ENCODE measurements at regions not wholly inside any gene's neighbourhood (a gene's known extent, or its start where the extent isn't known, plus 50 kb on each side); places are given as distances from the start of the nearest gene placed in this dataset.

DNA sequence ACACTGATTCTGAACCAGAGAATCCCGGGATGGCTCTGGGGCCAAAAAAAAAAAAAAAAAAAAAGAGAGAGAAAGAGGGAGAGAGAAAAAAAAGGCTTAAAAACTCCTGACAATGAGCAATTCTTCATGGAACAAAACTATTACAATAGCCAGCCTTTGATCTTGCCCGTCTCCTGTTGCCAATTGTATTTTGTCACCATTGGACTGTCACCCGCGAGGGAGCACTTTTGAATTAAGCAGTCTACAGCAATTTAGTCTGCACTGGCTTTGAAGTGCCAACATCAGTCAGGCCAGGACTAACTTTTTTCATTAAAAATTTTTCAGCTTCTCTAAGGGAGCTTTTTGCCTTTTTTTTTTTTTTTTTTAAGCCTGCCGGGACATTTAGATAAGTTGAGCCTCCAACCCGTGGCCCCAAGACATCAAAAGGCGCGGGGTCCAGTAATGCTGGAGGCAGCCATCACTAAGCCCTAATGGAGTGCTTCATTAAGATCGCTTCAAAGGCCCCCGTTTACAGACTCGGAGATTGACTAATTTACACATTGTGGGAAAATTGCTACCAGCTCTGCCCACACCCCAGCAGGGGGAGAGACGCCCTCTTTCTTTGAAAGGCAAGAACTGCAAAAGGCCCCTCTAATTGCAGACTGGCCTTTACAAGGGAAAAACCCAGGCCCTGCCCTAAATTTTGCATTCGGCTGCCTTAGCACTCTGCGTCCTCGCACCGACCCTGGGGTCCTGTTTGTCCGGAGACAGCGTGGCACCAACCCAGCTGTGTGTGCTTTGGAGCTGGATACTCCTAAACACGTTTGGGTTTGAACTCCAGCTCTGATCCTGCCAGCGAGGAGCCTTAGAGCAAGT is 98.1 kb upstream of the MSX1 start:
- no peak overlapping the region for H3K27ac Mint-ChIP-seq
- no peak for ATAC-seq
- no peaks in the 10 kb centered on the region for H3K9me3 Mint-ChIP-seq

DNA sequence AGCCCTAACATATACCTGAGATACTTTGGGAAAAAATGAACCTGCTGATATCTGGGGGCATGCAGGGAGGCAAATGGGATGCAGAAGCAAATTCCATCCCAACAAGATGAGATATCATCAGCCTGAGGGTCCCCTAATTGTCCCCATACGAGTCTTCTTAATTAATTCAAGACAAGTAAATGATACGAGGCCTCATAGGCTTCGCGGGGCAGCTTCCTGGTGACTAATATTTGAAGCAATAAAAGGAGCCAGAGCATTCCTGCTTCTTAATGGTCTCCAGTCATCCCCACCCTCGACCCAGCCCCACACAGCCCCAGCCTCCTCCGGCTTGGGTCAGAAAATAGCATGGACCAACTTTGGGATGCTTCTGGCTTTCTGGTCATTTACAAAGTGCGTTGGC is 99.6 kb upstream of the MSX1 start:
- ATAC-seq (no peak), DNase-seq (ENCODE audit: low spot score in 2 of 2) (no peak)
- Mint-ChIP-seq H3K36me3 (no peaks in the 10 kb centered on the region), H3K4me3 (no peak overlapping the region), H3K9me3 (no peaks in the 10 kb centered on the region), H3K27ac (no peak overlapping the region), H3K4me1 (peaks cover 18% of the 10 kb centered on the region)

More for the DNA sequence above, 98.1 kb upstream of the MSX1 start:
- Mint-ChIP-seq H3K4me3 (no peak overlapping the region), H3K4me1 (peaks cover 18% of the 10 kb centered on the region), H3K36me3 (no peaks in the 10 kb centered on the region)
- no peak for DNase-seq (ENCODE audit: low spot score in 2 of 2)

DNA sequence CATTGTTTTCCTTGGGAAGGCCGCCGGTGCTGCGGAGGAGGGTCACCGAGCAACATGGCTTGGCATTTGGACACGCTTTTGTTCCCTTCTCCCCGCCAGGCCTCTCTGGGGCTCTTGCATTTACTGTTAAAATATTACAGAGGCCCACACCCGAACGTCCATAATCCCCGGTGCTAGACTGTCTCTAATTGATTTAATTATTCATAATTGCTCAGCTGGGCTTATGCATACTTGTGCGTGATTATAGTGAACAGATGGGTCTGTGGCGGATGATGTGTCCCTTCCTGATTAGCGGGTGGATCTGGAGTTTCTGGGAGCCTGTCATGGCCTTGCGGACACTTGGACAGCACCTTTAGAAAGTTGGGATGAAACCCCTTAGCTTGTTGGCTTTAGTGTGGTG is 100.2 kb upstream of the MSX1 start:
- Mint-ChIP-seq H3K4me1 (peaks cover 18% of the 10 kb centered on the region), H3K4me3 (no peak overlapping the region), H3K9me3 (no peaks in the 10 kb centered on the region), H3K27ac (no peak overlapping the region), H3K36me3 (no peaks in the 10 kb centered on the region)
- DNase-seq (ENCODE audit: low spot score in 2 of 2) (no peak), ATAC-seq (no peak)

DNA sequence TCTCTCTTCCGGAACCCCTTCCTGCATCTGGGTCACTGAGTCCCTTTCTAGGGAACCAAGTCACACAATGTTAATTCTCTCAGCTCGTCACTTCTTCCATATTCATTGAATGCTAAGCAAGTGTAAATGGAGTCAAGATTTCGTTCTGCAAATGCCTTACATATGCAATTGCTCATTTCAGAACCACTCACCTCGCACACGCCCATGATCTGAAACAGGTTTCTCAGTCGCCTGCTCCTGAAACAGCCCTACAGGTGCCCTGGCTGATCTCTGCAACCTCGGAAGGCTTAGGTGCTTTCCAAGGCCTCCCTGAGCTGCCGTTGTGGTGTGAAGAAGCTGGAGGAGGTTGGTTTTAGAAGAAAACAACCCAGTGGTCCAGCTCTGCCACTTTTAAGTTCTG is 100.8 kb upstream of the MSX1 start:
- Mint-ChIP-seq H3K27ac (no peak overlapping the region), H3K4me1 (peaks cover 13% of the 10 kb centered on the region), H3K4me3 (no peak overlapping the region), H3K9me3 (no peaks in the 10 kb centered on the region), H3K36me3 (no peaks in the 10 kb centered on the region)
- no peak for ATAC-seq
- DNase-seq (ENCODE audit: low spot score in 2 of 2) = no peak

DNA sequence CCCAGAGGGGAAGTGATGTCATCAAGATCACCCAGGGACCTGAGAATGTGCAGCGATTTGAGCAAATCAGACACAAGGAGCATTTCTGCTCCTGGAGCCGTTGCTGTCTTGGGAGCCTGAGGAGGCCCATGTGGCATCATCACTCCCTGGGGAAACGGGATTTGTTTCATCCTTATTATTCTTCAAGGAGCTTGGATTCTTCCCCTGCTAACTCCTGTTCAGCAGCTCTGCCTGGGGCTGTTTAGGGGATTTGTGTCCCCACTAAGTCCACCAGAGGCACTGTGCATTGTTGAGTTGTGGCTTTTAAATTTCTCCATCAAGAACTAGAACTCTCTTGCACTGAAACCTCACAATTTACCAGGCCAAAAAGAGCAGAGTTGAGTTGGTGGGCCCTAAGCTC is 104.2 kb upstream of the MSX1 start:
- H3K4me3 Mint-ChIP-seq = no peak overlapping the region
- H3K4me1 Mint-ChIP-seq = no peaks in the 10 kb centered on the region
- no peaks in the 10 kb centered on the region for H3K9me3 Mint-ChIP-seq
- DNase-seq (ENCODE audit: low spot score in 2 of 2) (no peak), ATAC-seq (no peak)
- no peak overlapping the region for H3K27ac Mint-ChIP-seq
- no peaks in the 10 kb centered on the region for H3K36me3 Mint-ChIP-seq

DNA sequence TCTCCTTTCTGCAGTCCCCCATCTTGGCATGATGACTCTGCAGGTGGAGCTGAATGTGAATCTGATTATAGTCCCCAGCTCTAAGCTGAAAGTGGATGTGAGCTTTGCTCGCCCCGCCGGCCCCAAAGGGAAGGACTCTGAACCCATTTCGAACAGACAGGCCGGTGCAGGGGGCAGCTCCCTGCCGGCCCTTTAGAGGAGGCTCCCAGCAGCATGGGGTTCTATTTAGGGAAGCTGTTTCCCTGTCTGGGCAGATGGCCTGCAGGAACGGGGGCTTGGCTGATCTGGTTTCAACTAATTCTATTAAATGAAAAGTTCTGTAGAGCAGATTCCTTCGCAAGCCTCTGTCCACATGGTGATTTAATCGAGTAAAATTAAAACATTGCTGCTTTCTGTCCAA is 104.8 kb upstream of the MSX1 start:
- H3K36me3 Mint-ChIP-seq = no peaks in the 10 kb centered on the region
- no peaks in the 10 kb centered on the region for H3K4me1 Mint-ChIP-seq
- no peak overlapping the region for H3K27ac Mint-ChIP-seq
- no peak overlapping the region for H3K4me3 Mint-ChIP-seq
- H3K9me3 Mint-ChIP-seq = no peaks in the 10 kb centered on the region
- no peak for ATAC-seq
- DNase-seq (ENCODE audit: low spot score in 2 of 2) = no peak

DNA sequence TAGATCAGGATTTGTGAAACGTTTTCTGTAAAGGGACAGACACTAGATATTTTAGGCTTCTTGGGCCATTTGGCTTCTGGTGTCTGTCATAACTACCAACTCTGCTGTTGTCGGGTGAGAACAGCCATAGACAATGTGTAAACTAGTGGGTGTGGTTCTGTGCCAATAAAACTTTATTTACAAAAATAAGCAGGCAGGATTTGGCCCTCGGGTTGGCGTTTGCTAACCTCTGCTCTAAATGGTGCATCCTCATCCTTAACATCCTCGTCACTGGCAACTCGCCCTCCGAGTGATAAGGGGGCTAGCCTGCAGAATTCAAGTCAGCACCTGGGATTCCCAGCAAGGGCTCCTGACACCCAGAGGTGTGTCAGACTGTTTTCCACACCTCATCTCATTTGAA is 105.8 kb upstream of the MSX1 start:
- no peak for DNase-seq (ENCODE audit: low spot score in 2 of 2)

DNA sequence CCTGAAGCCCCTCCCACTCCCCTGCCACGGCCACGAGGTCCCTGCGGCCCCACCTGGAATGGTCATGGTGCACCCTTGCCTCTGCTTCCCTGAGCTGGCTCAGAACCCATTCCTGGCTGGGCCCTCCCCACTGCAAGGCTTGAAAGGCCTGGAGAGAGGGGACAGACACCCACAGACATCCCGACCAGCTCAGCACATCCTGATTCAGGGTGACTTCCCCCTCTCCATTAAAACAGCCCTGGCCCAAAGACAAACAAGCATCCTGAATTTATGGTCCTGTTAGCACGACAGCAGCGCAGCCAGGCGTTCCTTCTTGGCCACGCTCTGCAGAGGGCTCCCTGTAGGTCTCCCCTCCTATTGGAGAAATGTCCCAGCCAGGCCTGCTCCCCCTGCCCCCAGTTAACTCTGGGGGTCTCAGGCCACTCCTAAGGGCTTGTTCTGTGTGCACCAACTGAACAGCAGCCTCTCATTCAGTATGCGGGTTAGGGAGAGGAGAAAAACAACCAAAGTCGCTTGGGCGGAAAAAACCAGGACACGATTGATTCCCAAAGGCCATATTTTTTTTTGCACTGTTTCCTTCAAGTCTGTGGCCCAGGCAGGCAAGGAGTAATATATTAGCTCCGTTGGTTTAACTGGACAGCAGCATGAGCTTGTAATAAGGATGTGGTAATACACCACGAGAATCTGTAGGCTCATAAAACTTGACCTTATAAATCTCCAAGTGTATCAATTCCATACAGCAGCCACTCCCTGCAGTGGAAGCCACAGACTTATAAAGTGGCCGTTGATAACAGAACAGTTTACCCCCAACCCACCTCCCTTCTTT is 106.7 kb upstream of the MSX1 start:
- no peaks in the 10 kb centered on the region for H3K36me3 Mint-ChIP-seq
- DNase-seq (ENCODE audit: low spot score in 2 of 2) (no peak), ATAC-seq (no peak)
- no peak overlapping the region for H3K27ac Mint-ChIP-seq
- H3K4me1 Mint-ChIP-seq = no peaks in the 10 kb centered on the region
- H3K9me3 Mint-ChIP-seq = peaks cover 3% of the 10 kb centered on the region
- H3K4me3 Mint-ChIP-seq = no peak overlapping the region

More for the DNA sequence above, 105.8 kb upstream of the MSX1 start:
- Mint-ChIP-seq H3K4me1 (no peaks in the 10 kb centered on the region), H3K27ac (no peak overlapping the region), H3K36me3 (no peaks in the 10 kb centered on the region), H3K4me3 (no peak overlapping the region), H3K9me3 (no peaks in the 10 kb centered on the region)
- ATAC-seq = no peak

DNA sequence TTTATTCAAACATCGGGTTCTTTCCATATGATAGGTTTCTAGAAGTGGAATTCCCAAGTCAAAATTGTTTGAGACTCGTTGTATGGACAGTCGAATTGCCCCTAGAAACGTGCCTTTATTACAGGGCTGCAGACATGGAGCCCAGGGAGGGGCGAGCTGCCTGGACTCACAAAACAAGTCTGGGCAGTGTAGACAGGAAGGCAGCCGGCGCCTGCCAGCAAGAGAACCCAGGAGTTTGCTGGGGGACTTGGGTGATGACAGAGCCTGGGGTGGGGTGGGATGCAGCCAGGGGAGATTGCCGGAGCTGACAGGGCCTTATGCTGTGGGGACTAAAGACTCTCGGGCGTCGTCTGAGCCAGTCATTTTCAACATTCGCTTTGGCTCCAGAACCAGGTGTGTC is 107.4 kb upstream of the MSX1 start:
- no peaks in the 10 kb centered on the region for H3K36me3 Mint-ChIP-seq
- no peak overlapping the region for H3K4me3 Mint-ChIP-seq
- no peak for ATAC-seq
- H3K9me3 Mint-ChIP-seq = peaks cover 6% of the 10 kb centered on the region
- no peak overlapping the region for H3K27ac Mint-ChIP-seq
- DNase-seq (ENCODE audit: low spot score in 2 of 2) = no peak
- no peaks in the 10 kb centered on the region for H3K4me1 Mint-ChIP-seq

DNA sequence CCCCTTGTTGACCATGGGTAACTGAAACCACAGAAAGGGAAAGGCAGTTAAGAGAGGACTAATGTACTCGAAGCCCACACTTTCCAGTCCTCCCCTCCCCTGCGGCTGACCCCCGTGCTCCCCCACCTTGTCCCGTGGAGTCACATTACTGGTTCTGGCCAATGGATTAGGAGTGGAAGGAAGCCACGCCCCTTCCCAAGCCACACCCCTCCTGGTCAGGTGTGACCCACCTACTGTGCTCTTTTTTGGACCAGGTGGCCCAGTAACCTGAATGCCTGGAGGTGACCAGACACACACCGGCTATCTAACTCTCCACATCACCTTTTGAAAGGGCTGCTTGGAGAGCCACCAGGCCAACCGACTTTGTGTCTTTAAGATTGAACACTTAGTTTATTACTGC is 109.3 kb upstream of the MSX1 start:
- no peak overlapping the region for H3K4me3 Mint-ChIP-seq
- no peak overlapping the region for H3K27ac Mint-ChIP-seq
- H3K36me3 Mint-ChIP-seq = no peaks in the 10 kb centered on the region
- DNase-seq (ENCODE audit: low spot score in 2 of 2) (no peak), ATAC-seq (no peak)
- no peaks in the 10 kb centered on the region for H3K4me1 Mint-ChIP-seq
- peaks cover 10% of the 10 kb centered on the region for H3K9me3 Mint-ChIP-seq

DNA sequence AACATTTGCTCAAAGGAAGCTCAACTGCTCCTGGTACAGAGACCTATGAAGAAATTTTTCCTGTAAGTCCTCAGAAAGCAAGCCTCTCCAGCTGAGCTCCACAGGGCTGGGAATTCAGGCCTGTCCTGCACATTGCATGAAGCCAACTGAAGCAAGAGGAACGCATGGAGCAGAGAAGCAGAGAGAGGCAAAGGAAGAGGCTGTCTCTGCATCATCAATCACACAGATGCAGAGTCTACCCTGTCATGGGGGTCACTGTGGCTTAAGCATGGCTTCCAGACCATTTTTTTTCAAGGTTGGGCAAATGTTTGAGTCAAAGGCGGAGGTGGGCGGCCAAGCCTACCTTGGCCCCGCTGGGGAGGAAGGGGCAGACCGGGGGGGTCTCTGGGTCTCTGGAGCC is 110.3 kb upstream of the MSX1 start:
- Mint-ChIP-seq H3K36me3 (no peaks in the 10 kb centered on the region), H3K4me1 (no peaks in the 10 kb centered on the region), H3K4me3 (no peak overlapping the region), H3K27ac (no peak overlapping the region), H3K9me3 (peaks cover 13% of the 10 kb centered on the region)
- DNase-seq (ENCODE audit: low spot score in 2 of 2) (no peak), ATAC-seq (no peak)

DNA sequence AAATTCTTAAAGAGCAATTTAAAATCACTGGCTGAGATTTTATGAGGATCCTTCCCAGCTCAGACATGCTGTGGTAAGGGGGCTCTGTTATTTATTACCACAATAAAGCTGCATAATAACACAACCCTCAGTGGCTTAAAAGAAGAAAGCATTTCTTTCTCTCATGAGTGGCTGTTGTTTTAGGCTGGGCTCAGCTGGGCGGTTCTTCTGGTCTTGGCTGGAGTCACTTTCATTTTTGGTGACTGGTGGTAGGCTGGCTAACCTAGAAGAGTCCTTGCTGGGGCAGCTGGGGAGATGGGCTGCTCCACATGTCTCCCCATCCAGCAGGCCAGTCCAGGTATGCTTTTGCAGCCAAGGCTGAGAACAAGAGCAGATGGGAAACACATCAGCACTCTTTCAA is 113.0 kb upstream of the MSX1 start:
- Mint-ChIP-seq H3K36me3 (no peaks in the 10 kb centered on the region), H3K4me1 (no peaks in the 10 kb centered on the region), H3K4me3 (no peak overlapping the region), H3K27ac (no peak overlapping the region), H3K9me3 (peaks cover 13% of the 10 kb centered on the region)
- no peak for DNase-seq (ENCODE audit: low spot score in 2 of 2)
- no peak for ATAC-seq

DNA sequence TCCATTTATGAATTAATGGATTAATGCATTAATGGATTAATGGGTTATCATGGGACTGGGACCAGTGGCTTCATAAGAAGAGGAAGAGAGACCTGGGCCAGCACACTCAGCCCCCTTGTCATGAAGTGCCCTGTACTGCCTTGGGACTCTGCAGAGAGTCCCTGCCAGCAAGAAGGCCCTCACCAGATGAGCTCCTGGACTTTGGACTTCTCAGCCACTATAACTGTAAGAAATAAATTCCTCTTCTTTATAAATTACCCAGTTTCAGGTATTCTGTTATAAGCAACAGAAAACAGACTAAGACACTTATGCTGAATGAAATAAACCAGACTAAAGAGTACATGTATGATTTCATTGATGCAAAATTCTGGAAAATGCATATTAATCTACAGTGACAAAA is 119.4 kb upstream of the MSX1 start:
- Mint-ChIP-seq H3K9me3 (peaks cover 3% of the 10 kb centered on the region), H3K36me3 (no peaks in the 10 kb centered on the region), H3K4me3 (no peak overlapping the region), H3K27ac (no peak overlapping the region), H3K4me1 (no peaks in the 10 kb centered on the region)
- no peak for DNase-seq (ENCODE audit: low spot score in 2 of 2)
- ATAC-seq = no peak

DNA sequence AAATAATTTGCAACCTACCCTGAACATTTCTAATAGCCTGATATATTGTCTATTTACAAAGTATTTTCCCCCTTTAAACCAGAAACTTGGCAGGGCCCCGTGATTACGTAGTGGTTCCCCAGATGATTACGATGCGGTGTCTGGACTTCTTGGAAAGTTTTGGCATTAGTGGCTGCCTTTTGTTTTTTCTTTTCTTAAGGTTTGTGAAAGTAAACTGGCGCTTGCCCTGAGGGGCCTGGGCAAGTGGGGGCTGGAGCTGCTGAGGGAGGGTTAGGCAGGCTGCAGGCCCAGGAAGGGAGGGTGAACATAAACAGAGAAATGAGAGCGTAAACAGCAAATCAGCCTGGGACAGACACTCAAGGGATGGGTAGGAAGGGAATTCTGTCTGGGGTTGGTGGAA is 123.6 kb upstream of the MSX1 start:
- no peaks in the 10 kb centered on the region for H3K4me1 Mint-ChIP-seq
- H3K27ac Mint-ChIP-seq = no peak overlapping the region
- no peak overlapping the region for H3K4me3 Mint-ChIP-seq
- ATAC-seq (no peak), DNase-seq (ENCODE audit: low spot score in 2 of 2) (no peak)
- H3K36me3 Mint-ChIP-seq = no peaks in the 10 kb centered on the region
- H3K9me3 Mint-ChIP-seq = no peaks in the 10 kb centered on the region

DNA sequence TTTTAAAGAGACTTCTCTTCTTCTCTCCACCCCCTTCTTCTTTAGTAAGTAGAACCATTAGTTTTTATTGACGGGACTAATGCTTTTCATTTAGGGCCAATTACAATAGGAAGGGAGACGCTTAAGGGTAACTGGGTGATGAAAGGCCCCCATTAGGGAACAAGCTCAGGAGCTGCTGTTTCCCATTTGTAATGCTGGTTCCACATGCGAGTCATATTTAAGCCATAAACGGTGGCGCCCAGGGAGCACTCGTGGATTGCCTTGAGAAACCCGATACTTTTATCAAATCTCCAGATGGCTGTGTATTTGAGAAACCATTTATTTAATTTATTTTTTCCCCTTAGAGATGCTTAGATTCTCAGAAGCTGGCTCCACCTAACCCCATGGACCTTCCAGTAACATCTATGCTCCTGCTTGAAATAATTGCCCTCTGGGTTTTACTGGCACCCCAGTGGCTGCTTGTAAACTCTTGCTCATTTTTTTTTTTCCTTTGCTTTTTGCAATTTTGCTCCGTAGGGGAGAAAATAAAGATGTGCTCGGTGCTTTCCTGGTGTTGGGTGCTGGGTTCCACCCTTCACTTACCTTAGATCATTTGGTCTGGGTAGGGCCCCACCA is 124.2 kb upstream of the MSX1 start:
- Mint-ChIP-seq H3K4me1 (no peaks in the 10 kb centered on the region), H3K9me3 (peaks cover 2% of the 10 kb centered on the region), H3K27ac (no peak overlapping the region), H3K36me3 (no peaks in the 10 kb centered on the region), H3K4me3 (no peak overlapping the region)
- ATAC-seq = no peak
- DNase-seq (ENCODE audit: low spot score in 2 of 2) = no peak

DNA sequence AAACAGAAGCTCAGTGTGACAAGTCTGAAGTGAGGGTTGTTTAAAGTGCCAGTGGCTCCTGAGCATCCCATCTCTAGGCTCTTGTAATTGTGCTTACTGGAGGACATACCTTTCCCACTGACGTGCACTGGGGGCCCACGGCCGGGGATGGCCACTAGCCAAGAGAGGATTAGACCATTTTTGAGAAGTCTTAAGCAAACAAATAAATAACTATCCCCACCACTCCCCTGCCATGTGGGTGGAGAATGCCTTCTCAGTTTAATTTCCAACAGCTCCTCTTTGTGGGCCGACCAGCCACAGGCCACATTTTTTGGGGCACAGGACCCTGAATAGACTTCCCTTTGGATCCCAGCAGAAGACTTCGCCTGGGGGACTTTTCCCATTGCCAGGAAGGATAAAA is 125.0 kb upstream of the MSX1 start:
- no peak for DNase-seq (ENCODE audit: low spot score in 2 of 2)
- no peaks in the 10 kb centered on the region for H3K4me1 Mint-ChIP-seq
- no peak overlapping the region for H3K4me3 Mint-ChIP-seq
- H3K27ac Mint-ChIP-seq = no peak overlapping the region
- ATAC-seq = no peak
- no peaks in the 10 kb centered on the region for H3K36me3 Mint-ChIP-seq
- H3K9me3 Mint-ChIP-seq = peaks cover 2% of the 10 kb centered on the region
